ELR (cell line): ENCODE measurements at regions not wholly inside any gene's neighbourhood (a gene's known extent, or its start where the extent isn't known, plus 50 kb on each side); places are given as distances from the start of the nearest gene placed in this dataset.
A peak's percentile ranks its signal among the peaks of the same experiment; 100 is the strongest.
"Not testable (repeated sequence)": the region's sequence is repeated elsewhere in the genome, so short reads cannot be mapped to it uniquely, and the experiment has no call there.

ENCODE experiments used
- DNase-seq: peaks from one replicate; pipeline ENCODE4 v3.0.0-alpha.2; 2015; ENCODE audit warnings: low read depth

DNA sequence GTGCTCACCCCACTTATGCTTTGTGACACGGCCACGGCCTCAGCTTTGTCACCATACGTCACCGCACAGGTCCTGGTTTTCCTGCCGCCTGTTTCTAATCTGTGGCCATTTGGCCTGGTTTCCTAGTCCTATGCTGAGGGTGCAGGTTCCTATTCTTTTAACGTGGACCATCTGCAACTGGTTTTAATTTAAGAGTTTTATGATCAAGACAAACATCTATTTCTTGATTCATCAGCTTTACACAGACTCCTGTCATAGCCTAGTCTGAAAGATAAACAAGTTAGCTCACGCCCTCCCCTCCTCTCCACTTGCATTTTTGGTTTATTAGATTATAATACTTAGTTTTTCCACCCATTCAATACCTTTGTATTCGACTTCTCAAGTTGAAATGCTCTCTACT lies 97.5 kb upstream of the RPS6KA2 start:
- DNase-seq, result no peak

GRCh38 chr6:166722785-166723184 lies 95.7 kb upstream of the RPS6KA2 start:
- DNase-seq, result no peak

GRCh38 chr6:166721576-166721975 lies 94.5 kb upstream of the RPS6KA2 start:
- DNase-seq, result no peak

- DNase-seq, result no peak
Measured at GRCh38 chr6:166720856-166721255, 93.8 kb upstream of the RPS6KA2 start.

DNA sequence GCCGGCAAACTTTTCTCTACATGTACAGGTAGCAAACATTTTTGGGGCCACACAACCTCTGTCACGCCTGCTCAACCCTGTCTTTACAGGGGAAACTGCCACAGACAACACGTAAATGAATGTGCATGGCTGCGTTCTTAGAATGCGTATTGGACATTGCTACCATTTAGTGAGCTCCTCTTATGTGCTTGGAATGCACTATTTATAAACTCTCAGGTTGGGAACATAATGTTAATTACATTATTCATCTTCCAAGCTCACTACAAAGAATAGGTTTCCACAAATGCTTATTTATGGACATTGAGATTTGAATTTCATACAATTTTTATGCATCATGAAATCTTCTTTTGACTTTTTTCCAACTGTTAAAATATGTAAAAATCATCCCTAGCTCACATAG lies 92.0 kb upstream of the RPS6KA2 start:
- no peak for DNase-seq

GRCh38 chr6:166718516-166718915 lies 91.5 kb upstream of the RPS6KA2 start:
- DNase-seq, result no peak

DNA sequence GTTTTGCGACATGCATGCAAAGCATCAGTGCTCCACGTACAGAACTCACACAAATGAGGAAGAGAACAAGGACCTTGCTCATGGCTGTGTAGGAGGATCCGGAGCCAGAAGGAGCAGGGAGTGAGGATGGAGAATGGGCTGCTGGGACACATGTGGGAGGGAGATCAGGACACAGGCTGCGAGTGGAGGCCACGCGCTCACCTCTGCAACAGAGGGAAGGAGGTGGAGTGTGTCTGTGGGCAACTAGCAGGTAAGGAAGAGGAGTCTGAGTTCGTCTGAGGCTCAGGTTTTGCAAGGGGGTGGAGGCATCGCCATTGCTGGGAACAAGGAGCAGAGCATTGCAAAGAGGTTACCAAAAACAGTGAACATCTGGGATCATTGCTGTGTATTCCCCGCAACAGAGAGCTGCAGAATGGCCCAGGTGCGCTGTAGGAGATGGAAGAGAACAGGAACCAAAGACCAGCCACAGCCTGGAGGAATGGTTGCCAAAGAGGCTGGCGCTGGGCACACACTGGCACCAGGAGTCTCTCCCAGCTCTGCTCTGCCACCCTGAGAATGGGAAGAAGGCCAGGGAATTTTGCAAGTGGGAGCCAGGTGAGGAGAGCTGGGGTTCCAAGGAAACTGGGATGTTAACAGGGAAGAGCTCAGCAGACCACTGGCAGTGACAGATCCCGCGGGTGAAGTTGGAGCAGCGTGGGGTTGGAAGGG lies 90.0 kb upstream of the RPS6KA2 start:
- DNase-seq, result no peak

DNA sequence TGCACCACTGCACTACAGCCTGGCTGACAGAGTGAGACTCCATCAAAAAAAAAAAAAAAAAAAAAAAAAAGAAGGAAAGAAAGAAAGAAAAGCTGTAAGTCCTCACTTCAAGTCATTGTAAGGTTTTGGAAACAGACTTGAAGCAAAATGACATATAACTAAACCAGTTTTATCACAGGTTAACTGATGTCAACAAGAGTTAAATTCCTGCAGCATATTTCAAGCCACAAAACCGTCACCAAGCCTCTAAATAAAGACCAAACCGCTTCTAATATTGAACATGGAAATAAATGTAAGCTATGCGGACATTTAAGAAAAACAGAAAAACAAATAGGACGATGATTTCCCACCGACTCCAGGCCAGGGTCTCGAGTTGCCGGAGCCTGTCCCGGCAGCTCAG lies 88.9 kb upstream of the RPS6KA2 start:
- DNase-seq, result no peak

- DNase-seq, result no peak
Measured at GRCh38 chr6:166715065-166715464, 88.0 kb upstream of the RPS6KA2 start.

DNA sequence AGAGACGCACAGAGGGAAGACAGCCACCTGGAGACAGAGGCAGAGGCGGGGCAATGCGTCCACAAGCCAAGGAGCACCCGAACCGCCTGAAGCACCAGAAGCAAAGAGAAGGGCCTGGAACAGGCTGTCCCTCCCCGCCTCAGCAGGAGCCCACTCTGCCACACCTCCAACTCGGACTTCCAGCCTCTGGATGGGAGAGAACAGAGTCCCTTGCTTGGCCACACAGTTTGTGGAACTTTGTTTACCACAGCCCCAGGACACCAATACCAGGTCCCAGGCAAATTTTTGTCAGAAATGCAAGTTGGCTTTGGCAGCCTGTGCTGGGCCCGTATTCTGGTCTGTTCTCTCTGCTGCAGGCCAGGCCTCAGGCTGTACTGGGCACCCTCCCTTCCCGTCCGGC lies 87.5 kb upstream of the RPS6KA2 start:
- no peak for DNase-seq

DNA sequence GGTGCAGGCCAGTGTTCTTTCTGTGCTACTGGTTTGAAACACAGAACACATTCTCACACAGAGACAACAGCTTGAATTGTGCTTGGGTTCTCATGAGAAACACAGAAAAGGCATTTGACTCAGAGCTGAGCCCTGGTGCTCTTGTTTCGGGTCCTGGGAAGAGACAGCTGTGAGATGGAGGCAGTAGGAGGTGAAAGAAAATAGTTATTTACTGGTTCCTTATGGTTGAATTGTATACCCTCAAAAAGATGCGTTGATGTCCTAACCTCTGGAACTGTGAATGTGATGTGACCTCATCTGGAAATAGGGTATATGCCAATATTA lies 87.1 kb upstream of the RPS6KA2 start:
- no peak for DNase-seq

DNA sequence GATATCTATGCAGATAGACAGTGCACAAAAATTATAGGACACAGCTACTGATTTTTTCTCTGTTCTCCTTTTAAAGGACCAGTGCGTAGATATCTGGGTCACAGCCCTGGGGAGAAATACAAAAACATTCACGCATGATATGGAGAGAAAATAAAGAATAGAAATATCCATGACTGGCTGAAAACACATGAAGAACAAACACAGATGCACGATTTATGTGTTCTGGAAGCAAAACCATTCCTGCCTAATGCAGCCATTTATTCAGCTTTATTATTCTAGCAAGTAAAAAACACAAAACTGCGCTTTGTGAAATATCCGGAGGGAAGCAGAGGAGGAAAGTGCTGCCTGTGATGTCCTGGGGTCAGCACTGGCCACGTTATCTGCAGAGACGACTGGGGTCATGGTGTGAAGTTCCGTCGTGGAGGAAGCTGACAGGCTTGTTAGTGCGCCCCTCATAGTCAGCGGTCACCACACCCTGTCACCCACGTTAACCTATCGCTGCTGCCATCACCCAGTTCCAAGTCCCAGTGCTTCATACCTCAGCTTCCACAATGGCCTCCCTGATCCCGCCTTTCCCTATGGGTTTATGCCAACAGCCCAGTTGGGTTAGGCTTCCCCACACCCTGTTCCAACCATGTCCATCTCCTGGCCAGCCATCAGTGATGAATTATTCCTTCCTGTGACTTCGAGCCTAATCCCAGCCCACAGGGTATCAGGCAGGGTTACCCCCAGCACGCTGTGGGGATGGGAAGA lies 86.6 kb upstream of the RPS6KA2 start:
- no peak for DNase-seq

DNA sequence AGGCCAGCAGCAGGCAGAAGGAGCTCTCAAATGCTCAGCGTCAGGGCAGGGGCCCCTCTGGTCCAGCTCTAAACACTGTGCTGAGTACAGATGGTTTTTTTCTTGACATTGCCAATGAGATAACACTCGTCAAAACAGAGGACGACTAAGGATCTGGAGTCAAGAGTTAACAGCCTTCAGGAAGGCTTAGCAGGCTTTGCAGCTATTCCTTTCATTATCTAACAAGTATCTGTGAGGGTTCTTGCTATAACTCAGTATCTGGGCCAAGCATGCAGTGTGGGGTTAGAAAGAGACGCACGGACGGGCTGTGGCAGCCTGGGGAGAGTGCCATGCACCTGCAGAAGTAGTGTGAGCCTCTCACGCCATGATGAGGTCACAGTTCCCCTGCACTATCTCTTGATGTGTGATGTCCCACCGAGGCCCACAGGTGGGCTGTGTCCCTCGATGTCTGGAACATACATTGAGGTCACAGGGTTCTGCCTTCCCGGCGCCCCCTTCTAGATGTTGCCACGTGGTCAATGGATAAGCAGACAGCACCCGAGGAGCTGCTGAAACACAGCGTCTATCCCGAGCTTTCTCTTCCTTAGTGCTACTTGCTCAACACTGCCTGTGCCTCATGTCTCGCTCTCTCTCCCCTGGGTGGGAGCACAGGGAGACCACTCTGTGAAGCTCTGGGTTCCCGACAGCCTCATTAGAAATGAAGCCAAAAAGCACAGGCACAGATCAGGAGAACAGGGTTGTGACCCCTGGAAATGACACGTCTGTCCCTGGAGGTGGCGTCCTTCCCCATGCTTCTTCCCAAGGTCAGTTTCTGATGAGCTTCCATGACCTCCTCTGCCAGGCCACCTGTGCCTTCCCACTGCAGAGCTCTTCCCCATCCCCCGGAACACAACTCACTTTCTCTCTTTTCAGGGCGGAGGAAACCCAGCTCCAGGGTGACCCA lies 85.5 kb upstream of the RPS6KA2 start:
- DNase-seq, result no peak

DNA sequence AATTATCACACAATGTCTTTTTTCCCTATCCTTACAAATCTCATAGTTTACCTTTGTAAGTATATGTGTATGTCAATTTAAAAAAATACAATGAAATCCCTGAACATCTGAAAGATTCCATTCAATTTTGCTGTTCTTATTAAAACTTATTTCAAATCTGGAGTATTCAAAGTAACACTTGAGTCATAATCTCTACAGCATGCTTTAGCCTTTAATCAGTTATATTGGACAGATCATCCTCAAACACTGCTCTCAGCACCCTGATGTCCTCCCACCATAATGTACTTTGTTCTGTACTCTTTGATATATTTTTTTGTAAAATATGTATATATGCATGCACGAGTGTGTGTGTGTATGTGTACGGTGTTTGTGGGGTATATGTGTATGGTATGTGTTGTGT lies 83.0 kb upstream of the RPS6KA2 start:
- no peak for DNase-seq

GRCh38 chr6:166708460-166708859 lies 81.4 kb upstream of the RPS6KA2 start:
- no peak for DNase-seq

GRCh38 chr6:166707045-166707444 lies 80.0 kb upstream of the RPS6KA2 start:
- peak; percentile 4 for DNase-seq

- no peak for DNase-seq
Measured at GRCh38 chr6:166705069-166705468, 78.0 kb upstream of the RPS6KA2 start.

DNA sequence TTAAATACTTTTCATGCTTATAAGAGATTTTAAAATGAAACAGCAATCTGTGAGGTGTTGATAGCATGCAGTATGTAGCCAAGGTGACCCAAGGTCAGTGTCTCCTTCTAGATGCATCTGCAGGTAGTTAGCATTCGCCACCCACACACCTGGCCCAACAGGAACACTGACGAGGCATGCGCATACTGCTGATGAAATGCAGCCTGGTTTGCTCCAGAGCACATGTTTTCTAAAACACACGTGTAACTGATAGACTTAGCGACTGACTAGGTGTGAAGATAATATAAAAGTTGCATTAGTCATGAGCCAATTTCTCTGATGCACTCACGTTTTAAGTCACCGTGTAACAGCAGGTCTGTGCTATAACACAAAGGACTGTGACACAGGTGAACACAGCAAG lies 77.1 kb upstream of the RPS6KA2 start:
- no peak for DNase-seq

- DNase-seq, result no peak
Measured at GRCh38 chr6:166703149-166703710, 76.2 kb upstream of the RPS6KA2 start.

DNA sequence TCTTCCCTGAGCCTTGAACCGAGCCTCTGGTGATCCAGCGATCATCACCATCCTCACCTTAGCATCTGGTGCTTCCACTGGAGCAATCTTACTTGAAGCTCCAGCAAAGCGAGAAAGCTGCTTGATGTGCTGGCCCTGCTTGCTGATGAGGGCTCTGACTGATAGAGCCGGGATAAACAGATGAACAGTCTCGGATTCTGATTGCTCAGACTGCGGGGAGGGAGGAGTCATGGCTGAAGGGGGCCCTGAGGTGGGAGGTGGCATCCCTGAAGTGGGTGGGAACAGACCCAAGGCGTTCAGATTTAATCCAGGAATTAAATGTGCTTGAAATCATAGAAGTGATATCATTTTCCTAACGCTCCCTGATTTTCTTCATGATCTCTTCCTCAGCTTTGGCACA lies 74.4 kb upstream of the RPS6KA2 start:
- not testable (repeated sequence) for DNase-seq

DNA sequence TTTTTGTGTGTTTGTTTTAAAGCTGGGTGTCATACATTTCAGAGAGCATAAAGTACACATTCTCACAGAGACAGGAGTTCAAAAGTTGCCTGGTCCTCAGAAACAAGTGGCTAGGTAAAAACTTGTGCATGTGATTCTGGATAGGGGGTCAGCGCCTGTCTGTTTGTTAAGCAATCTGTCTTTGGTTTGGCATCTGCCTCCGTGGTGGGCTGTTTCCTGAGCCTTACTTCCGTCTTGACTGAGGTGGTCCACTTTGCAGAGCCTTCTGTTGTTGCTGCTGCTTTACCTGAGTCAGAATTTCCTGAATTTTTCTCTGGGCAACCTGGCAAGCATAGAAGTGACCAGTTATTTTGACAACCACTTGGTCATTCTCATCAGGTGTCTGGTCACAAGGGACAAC lies 73.8 kb upstream of the RPS6KA2 start:
- DNase-seq, result not testable (repeated sequence)

- no peak for DNase-seq
Measured at GRCh38 chr6:166697113-166697512, 70.1 kb upstream of the RPS6KA2 start.

DNA sequence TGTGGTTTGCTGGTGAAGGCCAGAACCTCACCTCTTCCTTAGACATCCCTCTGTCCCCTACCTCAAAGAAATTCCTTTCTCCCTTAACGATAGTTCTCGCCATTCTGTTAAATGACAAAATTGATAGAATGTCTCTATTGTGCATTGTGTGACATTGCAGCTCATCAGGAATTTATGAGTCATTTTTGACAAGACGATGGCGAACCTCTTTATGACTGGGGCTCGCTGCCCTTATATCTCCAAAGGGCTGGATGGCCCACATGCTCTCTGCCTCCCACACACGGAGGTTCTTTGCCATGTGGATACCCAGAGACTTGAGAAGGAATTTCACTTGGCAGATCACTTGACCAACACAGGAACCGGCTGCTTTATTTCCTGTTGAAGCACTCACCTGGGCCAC lies 66.8 kb upstream of the RPS6KA2 start:
- no peak for DNase-seq
